H1 (cell line): ENCODE measurements at regions not wholly inside any gene's neighbourhood (a gene's known extent, or its start where the extent isn't known, plus 50 kb on each side); places are given as distances from the start of the nearest gene placed in this dataset.

ENCODE experiments used
- BRCA1 ChIP-seq: IDR thresholded peaks from 2 replicates; pipeline ENCODE4 v1.6.1; 2012; ENCODE audit warnings: low read depth, low read length, improper control_type of control experiment
- CBX8 ChIP-seq: fragments of 300-800, 300-1000 bp; sonication (generic); IDR thresholded peaks from 2 replicates; pipeline ENCODE4 v1.7.1; 2016; ENCODE audit warnings: low read depth, low read length, borderline replicate concordance
- CHD7 ChIP-seq: fragments of 300-600 bp; sonication (generic); IDR thresholded peaks from 2 replicates; pipeline ENCODE4 v1.7.1; 2012; ENCODE audit warnings: low read length, moderate library complexity, mild to moderate bottlenecking, inconsistent platforms; ENCODE audit not compliant: insufficient replicate concordance
- JUND ChIP-seq: IDR thresholded peaks from 2 replicates; pipeline ENCODE4 v1.6.1; 2011; ENCODE audit warnings: mild to moderate bottlenecking, improper control_type of control experiment, low read length
- MAX ChIP-seq: IDR thresholded peaks from 2 replicates; pipeline ENCODE4 v1.6.1; 2012; ENCODE audit warnings: inconsistent platforms
- RNF2 ChIP-seq: fragments of 200-900, 300-1000 bp; sonication (generic); IDR thresholded peaks from 2 replicates; pipeline ENCODE4 v1.7.1; 2016; ENCODE audit warnings: borderline replicate concordance, low read depth, mild to moderate bottlenecking, antibody characterized with exemption, low read length; ENCODE audit not compliant: poor library complexity, severe bottlenecking; ENCODE audit errors: missing control alignments
- SAP30 ChIP-seq: fragments of 300-600 bp; sonication (generic); IDR thresholded peaks from 2 replicates; pipeline ENCODE4 v1.7.1; 2012; ENCODE audit warnings: low read length, moderate library complexity, mild to moderate bottlenecking, inconsistent platforms; ENCODE audit not compliant: insufficient read depth, insufficient replicate concordance
- SP4 ChIP-seq: IDR thresholded peaks from 2 replicates; pipeline ENCODE4 v1.6.1; 2012; ENCODE audit warnings: low read length, inconsistent platforms

GRCh38 chr12:75623631-75624154 is 112.3 kb upstream of the KRR1 start (continued):
- TF ChIP-seq CHD7 (no peak), SP4 (no peak), MAX (no peak), CBX8 (no peak), SAP30 (no peak), RNF2 (no peak), JUND (peak; percentile 82), BRCA1 (no peak)
